CD4-positive, CD25-positive, alpha-beta regulatory T cell (primary cell): ENCODE measurements at regions not wholly inside any gene's neighbourhood (a gene's known extent, or its start where the extent isn't known, plus 50 kb on each side); places are given as distances from the start of the nearest gene placed in this dataset.

Experiments
- ATAC-seq, 2 donors: fragments of 150-1000 bp; cut with Tn5 transposase; one replicate each; pipeline ENCODE4 v1.10.0; 2021; ENCODE audit warnings: low read depth in 2 of 2, moderate number of reproducible peaks in 2 of 2, moderate library complexity in 1 of 2
- DNase-seq, 3 donors: peaks; one replicate each; pipeline versions ENCODE4 v3.0.0 to v3.0.0-alpha.2; 2012 to 2022; ENCODE audit warnings: mixed read lengths in 1 of 3
- H3K27ac ChIP-seq: one replicate; pipeline ENCODE4 v1.7.0; 2013; ENCODE audit warnings: mild to moderate bottlenecking, low read length; ENCODE audit not compliant: insufficient read depth, poor library complexity, severe bottlenecking
- H3K27me3 ChIP-seq: one replicate; pipeline ENCODE4 v1.7.0; 2013; ENCODE audit warnings: low read length; ENCODE audit not compliant: control insufficient read depth, insufficient read depth
- H3K36me3 ChIP-seq: one replicate; pipeline ENCODE4 v1.7.0; 2013; ENCODE audit warnings: mild to moderate bottlenecking, low read length, moderate library complexity; ENCODE audit not compliant: control insufficient read depth, insufficient read depth
- H3K4me1 ChIP-seq: 2 replicates; pipeline ENCODE4 v1.7.0; 2013; ENCODE audit warnings: mild to moderate bottlenecking, low read length; ENCODE audit not compliant: insufficient read depth, control insufficient read depth, poor library complexity, severe bottlenecking
- H3K4me3 ChIP-seq: one replicate; pipeline ENCODE4 v1.7.0; 2013; ENCODE audit warnings: low read depth, mild to moderate bottlenecking, low read length, moderate library complexity
- H3K9me3 ChIP-seq, 2 experiments: 1 replicate in 1 of 2; 2 replicates in 1 of 2; pipeline ENCODE4 v1.7.0; 2013; ENCODE audit warnings: low read length in 2 of 2, mild to moderate bottlenecking in 1 of 2, moderate library complexity in 1 of 2; ENCODE audit not compliant: control insufficient read depth in 2 of 2
- H3K27ac Mint-ChIP-seq, 3 donors: one replicate each; pipeline ENCODE4 v1.8.0; 2020 to 2022; ENCODE audit warnings: mild to moderate bottlenecking in 3 of 3, mixed read lengths in 3 of 3, moderate library complexity in 2 of 3
- H3K27me3 Mint-ChIP-seq: one replicate; pipeline ENCODE4 v1.8.0; 2022; ENCODE audit warnings: mild to moderate bottlenecking, mixed read lengths
- H3K36me3 Mint-ChIP-seq: one replicate; pipeline ENCODE4 v1.8.0; 2020; ENCODE audit warnings: mixed read lengths
- H3K4me1 Mint-ChIP-seq, 4 donors: one replicate each; pipeline ENCODE4 v1.8.0; 2020 to 2022; ENCODE audit warnings: mixed read lengths in 4 of 4, mild to moderate bottlenecking in 1 of 4
- H3K4me3 Mint-ChIP-seq, 4 donors: one replicate each; pipeline ENCODE4 v1.8.0; 2020 to 2022; ENCODE audit warnings: mild to moderate bottlenecking in 4 of 4, mixed read lengths in 4 of 4, moderate library complexity in 3 of 4
- H3K9me3 Mint-ChIP-seq, 7 donors: one replicate each; pipeline ENCODE4 v1.8.0; 2020 to 2022; ENCODE audit warnings: mixed read lengths in 7 of 7, mild to moderate bottlenecking in 3 of 7, moderate library complexity in 2 of 7

GRCh38 chr5:2282034-2282690 lies 399.4 kb upstream of the IRX4 start:
- Mint-ChIP-seq H3K27me3 (no peaks in the 10 kb centered on the region), H3K4me1 (peaks cover 0 to 2% (median 0%) of the 10 kb centered on the region in 4 donors), H3K4me3 (no peak overlapping the region), H3K9me3 (peaks cover 0 to 1% (median 0%) of the 10 kb centered on the region in 7 donors), H3K36me3 (no peaks in the 10 kb centered on the region), H3K27ac (no peak overlapping the region)
- ATAC-seq (no peak), DNase-seq (no peak)
- no peaks in the 10 kb centered on the region for H3K9me3 ChIP-seq
- H3K27me3 ChIP-seq: no peaks in the 10 kb centered on the region
- no peak overlapping the region for H3K4me3 ChIP-seq
- H3K36me3 ChIP-seq: no peaks in the 10 kb centered on the region
- no peak overlapping the region for H3K27ac ChIP-seq
- H3K4me1 ChIP-seq: no peaks in the 10 kb centered on the region

- Mint-ChIP-seq H3K4me1 (peaks cover 0 to 2% (median 0%) of the 10 kb centered on the region in 4 donors), H3K27ac (no peak overlapping the region), H3K36me3 (no peaks in the 10 kb centered on the region), H3K9me3 (peaks cover 0 to 1% (median 0%) of the 10 kb centered on the region in 7 donors), H3K4me3 (no peak overlapping the region), H3K27me3 (no peaks in the 10 kb centered on the region)
- Histone ChIP-seq H3K27me3 (no peaks in the 10 kb centered on the region), H3K4me3 (no peak overlapping the region), H3K27ac (no peak overlapping the region), H3K36me3 (no peaks in the 10 kb centered on the region), H3K9me3 (no peaks in the 10 kb centered on the region), H3K4me1 (no peaks in the 10 kb centered on the region)
- no peak for ATAC-seq
- DNase-seq: no peak
Observed at GRCh38 chr5:2281446-2281845, 398.7 kb upstream of the IRX4 start.

GRCh38 chr5:2280318-2280717 lies 397.6 kb upstream of the IRX4 start:
- no peaks in the 10 kb centered on the region for H3K27me3 Mint-ChIP-seq

GRCh38 chr5:2278825-2279456 lies 396.2 kb upstream of the IRX4 start:
- H3K9me3 Mint-ChIP-seq: peaks cover 0 to 1% (median 0%) of the 10 kb centered on the region in 7 donors
- DNase-seq (no peak), ATAC-seq (no peak)
- Histone ChIP-seq H3K27me3 (no peaks in the 10 kb centered on the region), H3K36me3 (no peaks in the 10 kb centered on the region), H3K27ac (no peak overlapping the region), H3K4me3 (no peak overlapping the region), H3K4me1 (no peaks in the 10 kb centered on the region), H3K9me3 (no peaks in the 10 kb centered on the region)
- no peak overlapping the region for H3K27ac Mint-ChIP-seq
- peaks cover 0 to 2% (median 0%) of the 10 kb centered on the region in 4 donors for H3K4me1 Mint-ChIP-seq
- H3K4me3 Mint-ChIP-seq: no peak overlapping the region
- H3K27me3 Mint-ChIP-seq: no peaks in the 10 kb centered on the region
- no peaks in the 10 kb centered on the region for H3K36me3 Mint-ChIP-seq

More at GRCh38 chr5:2280318-2280717, 397.6 kb upstream of the IRX4 start:
- Mint-ChIP-seq H3K4me3 (no peak overlapping the region), H3K36me3 (no peaks in the 10 kb centered on the region), H3K4me1 (peaks cover 0 to 2% (median 0%) of the 10 kb centered on the region in 4 donors), H3K27ac (no peak overlapping the region), H3K9me3 (peaks cover 0 to 1% (median 0%) of the 10 kb centered on the region in 7 donors)
- Histone ChIP-seq H3K36me3 (no peaks in the 10 kb centered on the region), H3K27ac (no peak overlapping the region), H3K27me3 (no peaks in the 10 kb centered on the region), H3K9me3 (no peaks in the 10 kb centered on the region), H3K4me3 (no peak overlapping the region), H3K4me1 (no peaks in the 10 kb centered on the region)
- DNase-seq (no peak), ATAC-seq (no peak)

- Histone ChIP-seq H3K36me3 (no peaks in the 10 kb centered on the region), H3K9me3 (no peaks in the 10 kb centered on the region), H3K4me1 (no peaks in the 10 kb centered on the region), H3K27ac (no peak overlapping the region), H3K4me3 (no peak overlapping the region), H3K27me3 (no peaks in the 10 kb centered on the region)
- Mint-ChIP-seq H3K27ac (no peak overlapping the region), H3K4me1 (peaks cover 0 to 2% (median 0%) of the 10 kb centered on the region in 4 donors), H3K4me3 (no peak overlapping the region), H3K9me3 (peaks cover 0 to 1% (median 0%) of the 10 kb centered on the region in 7 donors), H3K27me3 (no peaks in the 10 kb centered on the region), H3K36me3 (no peaks in the 10 kb centered on the region)
- DNase-seq (no peak), ATAC-seq (no peak)
Observed at GRCh38 chr5:2277886-2278285, 395.2 kb upstream of the IRX4 start.

GRCh38 chr5:2276101-2276500 lies 393.4 kb upstream of the IRX4 start:
- peaks cover 0 to 2% (median 0%) of the 10 kb centered on the region in 7 donors for H3K9me3 Mint-ChIP-seq
- no peak overlapping the region for H3K4me3 Mint-ChIP-seq
- Histone ChIP-seq H3K4me3 (no peak overlapping the region), H3K9me3 (no peaks in the 10 kb centered on the region), H3K36me3 (no peaks in the 10 kb centered on the region), H3K4me1 (no peaks in the 10 kb centered on the region), H3K27me3 (no peaks in the 10 kb centered on the region), H3K27ac (no peak overlapping the region)
- H3K27ac Mint-ChIP-seq: no peak overlapping the region
- peaks cover 0 to 2% (median 0%) of the 10 kb centered on the region in 4 donors for H3K4me1 Mint-ChIP-seq
- H3K36me3 Mint-ChIP-seq: no peaks in the 10 kb centered on the region
- H3K27me3 Mint-ChIP-seq: no peaks in the 10 kb centered on the region
- ATAC-seq (no peak), DNase-seq (no peak)

GRCh38 chr5:2272755-2273154 lies 390.0 kb upstream of the IRX4 start:
- no peak overlapping the region for H3K27ac ChIP-seq
- no peak for ATAC-seq
- no peaks in the 10 kb centered on the region for H3K4me1 ChIP-seq
- H3K36me3 ChIP-seq: no peaks in the 10 kb centered on the region
- no peak for DNase-seq
- no peaks in the 10 kb centered on the region for H3K9me3 ChIP-seq
- H3K9me3 Mint-ChIP-seq: peaks cover 0 to 1% (median 0%) of the 10 kb centered on the region in 7 donors
- no peaks in the 10 kb centered on the region for H3K4me1 Mint-ChIP-seq
- H3K27me3 ChIP-seq: no peaks in the 10 kb centered on the region
- H3K27me3 Mint-ChIP-seq: peaks cover 5% of the 10 kb centered on the region
- H3K27ac Mint-ChIP-seq: no peak overlapping the region
- no peak overlapping the region for H3K4me3 Mint-ChIP-seq
- no peaks in the 10 kb centered on the region for H3K36me3 Mint-ChIP-seq
- no peak overlapping the region for H3K4me3 ChIP-seq

- Mint-ChIP-seq H3K27ac (no peak overlapping the region), H3K4me1 (no peaks in the 10 kb centered on the region), H3K4me3 (no peak overlapping the region), H3K9me3 (peaks cover 0 to 3% (median 0%) of the 10 kb centered on the region in 7 donors), H3K27me3 (peaks cover 5% of the 10 kb centered on the region), H3K36me3 (no peaks in the 10 kb centered on the region)
- ATAC-seq (no peak), DNase-seq (no peak)
- Histone ChIP-seq H3K36me3 (no peaks in the 10 kb centered on the region), H3K27ac (no peak overlapping the region), H3K4me3 (no peak overlapping the region), H3K27me3 (no peaks in the 10 kb centered on the region), H3K4me1 (no peaks in the 10 kb centered on the region), H3K9me3 (no peaks in the 10 kb centered on the region)
Observed at GRCh38 chr5:2272039-2272438, 389.3 kb upstream of the IRX4 start.
